ENCODE measurements at regions not wholly inside any gene's neighbourhood (a gene's known extent, or its start where the extent isn't known, plus 50 kb on each side); places are given as distances from the start of the nearest gene placed in this dataset.

- no peak overlapping the region for H3K4me3 ChIP-seq (ENCODE audit: low read length)
- no peaks in the 10 kb centered on the region for H3K36me3 ChIP-seq (ENCODE audit: insufficient read depth, low read length)
- POLR2A ChIA-PET = no interaction called here
- ATAC-seq (ENCODE audit: poor library complexity) (no peak), DNase-seq (no peak)
- no peaks in the 10 kb centered on the region for H3K36me3 Mint-ChIP-seq (ENCODE audit: low read depth)
- no peaks in the 10 kb centered on the region for H3K4me1 ChIP-seq (ENCODE audit: insufficient read depth, low read length)
- no peak overlapping the region for H3K4me3 Mint-ChIP-seq
- no peak for TF ChIP-seq CTCF (IDR thresholded peaks at IDR 0.05)
- H3K4me1 Mint-ChIP-seq (ENCODE audit: low read depth) = no peaks in the 10 kb centered on the region
- no peaks in the 10 kb centered on the region for H3K27me3 Mint-ChIP-seq
- H3K27me3 ChIP-seq (ENCODE audit: control insufficient read depth in 1 of 2, insufficient read depth in 2 of 2, low read length in 2 of 2) = peaks cover 0 to 3% of the 10 kb centered on the region in 2 experiments
- CTCF ChIA-PET = interaction anchor here (0.7 kb wide), 1 partner anchor 8 kb away, joined by 3 read pairs; no protein-coding TSS in a partner anchor
- H3K27ac ChIP-seq (ENCODE audit: low read depth in 1 of 2, low read length in 2 of 2) = no peak overlapping the region
- H3K27ac Mint-ChIP-seq = no peak overlapping the region
- H3K9me3 Mint-ChIP-seq = peaks cover 11% of the 10 kb centered on the region
- intact Hi-C loops (cut with DNase I, micrococcal nuclease) = no loop called here
- peaks cover 0 to 18% of the 10 kb centered on the region in 2 experiments for H3K9me3 ChIP-seq (ENCODE audit: control insufficient read depth in 1 of 2, insufficient read depth in 1 of 2, low read length in 2 of 2)
Observed at GRCh38 chr3:153734777-153735551, 386.2 kb upstream of the ARHGEF26 start.

- no peaks in the 10 kb centered on the region for H3K4me1 Mint-ChIP-seq (ENCODE audit: low read depth)
- H3K9me3 ChIP-seq (ENCODE audit: control insufficient read depth in 1 of 2, insufficient read depth in 1 of 2, low read length in 2 of 2) = no peaks in the 10 kb centered on the region
- no peaks in the 10 kb centered on the region for H3K36me3 Mint-ChIP-seq (ENCODE audit: low read depth)
- no peak overlapping the region for H3K27ac Mint-ChIP-seq
- ChIA-PET CTCF (no interaction called here), POLR2A (no interaction called here)
- peaks cover 3% of the 10 kb centered on the region for H3K9me3 Mint-ChIP-seq
- TF ChIP-seq CTCF (IDR thresholded peaks at IDR 0.05) = no peak
- H3K27me3 ChIP-seq (ENCODE audit: control insufficient read depth in 1 of 2, insufficient read depth in 2 of 2, low read length in 2 of 2) = no peaks in the 10 kb centered on the region
- ATAC-seq (ENCODE audit: poor library complexity) (no peak), DNase-seq (no peak)
- H3K36me3 ChIP-seq (ENCODE audit: insufficient read depth, low read length) = no peaks in the 10 kb centered on the region
- intact Hi-C loops (cut with DNase I, micrococcal nuclease) = no loop called here
- no peak overlapping the region for H3K4me3 Mint-ChIP-seq
- no peak overlapping the region for H3K4me3 ChIP-seq (ENCODE audit: low read length)
- no peaks in the 10 kb centered on the region for H3K4me1 ChIP-seq (ENCODE audit: insufficient read depth, low read length)
- H3K27ac ChIP-seq (ENCODE audit: low read depth in 1 of 2, low read length in 2 of 2) = no peak overlapping the region
- no peaks in the 10 kb centered on the region for H3K27me3 Mint-ChIP-seq
Observed at GRCh38 chr3:153740109-153740508, 381.1 kb upstream of the ARHGEF26 start.

- H3K4me1 ChIP-seq (ENCODE audit: insufficient read depth, low read length) = no peaks in the 10 kb centered on the region
- H3K27ac ChIP-seq (ENCODE audit: low read depth in 1 of 2, low read length in 2 of 2) = no peak overlapping the region
- no peak for DNase-seq
- Mint-ChIP-seq H3K9me3 (no peaks in the 10 kb centered on the region), H3K36me3 (ENCODE audit: low read depth) (no peaks in the 10 kb centered on the region), H3K4me1 (ENCODE audit: low read depth) (no peaks in the 10 kb centered on the region), H3K4me3 (no peak overlapping the region), H3K27me3 (no peaks in the 10 kb centered on the region), H3K27ac (no peak overlapping the region)
- no peaks in the 10 kb centered on the region for H3K27me3 ChIP-seq (ENCODE audit: control insufficient read depth in 1 of 2, insufficient read depth in 2 of 2, low read length in 2 of 2)
- H3K9me3 ChIP-seq (ENCODE audit: control insufficient read depth in 1 of 2, insufficient read depth in 1 of 2, low read length in 2 of 2) = no peaks in the 10 kb centered on the region
- intact Hi-C loops (cut with DNase I, micrococcal nuclease) = loop anchor here in 1 of 2 experiments (1.0 kb wide), 1 partner anchor 8 kb away; no protein-coding TSS in a partner anchor
- no peaks in the 10 kb centered on the region for H3K36me3 ChIP-seq (ENCODE audit: insufficient read depth, low read length)
- ATAC-seq (ENCODE audit: poor library complexity) = no peak
- no peak for TF ChIP-seq CTCF (IDR thresholded peaks at IDR 0.05)
- CTCF ChIA-PET = no interaction called here
- H3K4me3 ChIP-seq (ENCODE audit: low read length) = no peak overlapping the region
- POLR2A ChIA-PET = no interaction called here
Observed at GRCh38 chr3:153744889-153745288, 376.3 kb upstream of the ARHGEF26 start.
